HepG2 (cell line): ENCODE measurements at regions not wholly inside any gene's neighbourhood (a gene's known extent, or its start where the extent isn't known, plus 50 kb on each side); places are given as distances from the start of the nearest gene placed in this dataset.

Experiments
- ATAC-seq: fragments of 200-7000 bp; cut with Tn5 transposase; 3 replicates; pipeline ENCODE4 v1.9.1; 2020; ENCODE audit warnings: mild to moderate bottlenecking, moderate library complexity
- BruUV-seq: library from RNA; stranded (reverse); fragments of 400-500 nt; replicated peaks from 2 replicates; lab custom pipeline; 2021; lab: Mats Ljungman, UMichigan
- CTCF ChIA-PET: fragments of 300-600 bp; formaldehyde crosslinking; extraction: SDS; loops from one replicate; lab custom pipeline; 2021; ENCODE audit warnings: low total read pairs, inconsistent platforms, low intra/inter-chr PET ratio; lab: Yijun Ruan, JAX
- POLR2A ChIA-PET: fragments of 350-600 bp; sonication (Branson Sonifier 250); formaldehyde crosslinking; loops from one replicate; lab custom pipeline; 2020; ENCODE audit warnings: antibody characterized with exemption, inconsistent platforms; lab: Yijun Ruan, JAX
- DNase-seq: peaks from one replicate; pipeline ENCODE4 v3.0.0-alpha.2; 2015; ENCODE audit warnings: low spot score
- FAIRE-seq: peaks from 3 replicates; lab custom pipeline; 2011; peaks lifted over from hg19 to GRCh38; lab: Jason Lieb, UNC
- H2AFZ ChIP-seq: one replicate; pipeline ENCODE4 v1.6.1; 2011; ENCODE audit warnings: low read length, inconsistent platforms
- H3K27ac ChIP-seq: fragments of 300-600 bp; 3 replicates; pipeline ENCODE4 v1.8.0; 2011; ENCODE audit warnings: mixed run types, mild to moderate bottlenecking, mixed read lengths, low read length, inconsistent platforms; ENCODE audit not compliant: insufficient read depth; ENCODE audit errors: extremely low read length
- H3K27me3 ChIP-seq, 2 experiments: fragments of 200-600 bp in 1 of 2; 2 replicates in 1 of 2; 3 replicates in 1 of 2; pipeline versions ENCODE4 v1.6.0 to v1.8.0; 2011; ENCODE audit warnings: low read length in 2 of 2, mild to moderate bottlenecking in 2 of 2, moderate library complexity in 2 of 2, inconsistent platforms in 1 of 2; ENCODE audit not compliant: insufficient read depth in 2 of 2, control insufficient read depth in 1 of 2
- H3K36me3 ChIP-seq, 2 experiments: fragments of 200-600 bp in 1 of 2; replicated peaks in 1 of 2; 2 replicates in 1 of 2; 3 replicates in 1 of 2; pipeline versions ENCODE4 v1.5.1 to v1.8.0; 2011; ENCODE audit warnings: low read length in 2 of 2, inconsistent platforms in 1 of 2; ENCODE audit not compliant: insufficient read depth in 2 of 2, control insufficient read depth in 1 of 2
- H3K4me1 ChIP-seq: 2 replicates; pipeline ENCODE4 v1.5.1; 2012; ENCODE audit warnings: low read length, inconsistent platforms; ENCODE audit not compliant: insufficient read depth
- H3K4me2 ChIP-seq: 2 replicates; pipeline ENCODE4 v1.6.0; 2011; ENCODE audit warnings: low read depth, low read length, inconsistent platforms
- H3K4me3 ChIP-seq, 3 experiments: fragments of 200-600 bp in 1 of 3; sonication (generic), shearing (Covaris generic) in 1 of 3; replicated peaks in 1 of 3; 2 replicates each; pipeline ENCODE4 v1.5.1; 2011 to 2016; ENCODE audit warnings: low read length in 3 of 3, inconsistent platforms in 2 of 3, low read depth in 2 of 3, mild to moderate bottlenecking in 2 of 3, control low read depth in 1 of 3, mixed read lengths in 1 of 3; ENCODE audit not compliant: insufficient read depth in 1 of 3
- H3K79me2 ChIP-seq: one replicate; pipeline ENCODE4 v1.6.1; 2011; ENCODE audit warnings: low read length, inconsistent platforms; ENCODE audit not compliant: insufficient read depth
- H3K9ac ChIP-seq: 2 replicates; pipeline ENCODE4 v1.6.0; 2011; ENCODE audit warnings: mild to moderate bottlenecking, low read depth, low read length, inconsistent platforms; ENCODE audit not compliant: insufficient read depth
- H3K9me3 ChIP-seq: 2 replicates; pipeline ENCODE4 v1.5.1; 2012; ENCODE audit warnings: mild to moderate bottlenecking, low read length
- H4K20me1 ChIP-seq: 2 replicates; pipeline ENCODE4 v1.6.0; 2011; ENCODE audit warnings: inconsistent platforms, mild to moderate bottlenecking, low read length, moderate library complexity; ENCODE audit not compliant: insufficient read depth
- ARID2 ChIP-seq: sonication (generic); formaldehyde crosslinking; IDR thresholded peaks from 2 replicates; pipeline ENCODE4 v1.8.1; 2022; ENCODE audit warnings: mild to moderate bottlenecking, missing genetic modification reagents, borderline replicate concordance
- CBFB ChIP-seq: sonication (generic); formaldehyde crosslinking; IDR thresholded peaks from 2 replicates; pipeline ENCODE4 v1.4.0; 2020; ENCODE audit warnings: missing genetic modification reagents
- CENPX ChIP-seq: sonication (generic); formaldehyde crosslinking; IDR thresholded peaks from 2 replicates; pipeline ENCODE4 v1.9.0; 2021; ENCODE audit warnings: mild to moderate bottlenecking, missing genetic modification reagents, moderate library complexity
- EED ChIP-seq: sonication (generic); formaldehyde crosslinking; IDR thresholded peaks from 2 replicates; pipeline ENCODE4 v1.5.0; 2020; ENCODE audit warnings: mild to moderate bottlenecking, missing genetic modification reagents
- ETV6 ChIP-seq: sonication (generic); formaldehyde crosslinking; conservative IDR thresholded peaks from 2 replicates; pipeline ENCODE4 v1.4.0; 2020; ENCODE audit warnings: missing genetic modification reagents
- FOXJ3 ChIP-seq: sonication (generic); formaldehyde crosslinking; IDR thresholded peaks from 2 replicates; pipeline ENCODE4 v1.4.0; 2020; ENCODE audit warnings: missing genetic modification reagents, mild to moderate bottlenecking, borderline replicate concordance
- PHF8 ChIP-seq: sonication (generic); formaldehyde crosslinking; IDR thresholded peaks from 2 replicates; pipeline ENCODE4 v1.5.0; 2020; ENCODE audit warnings: missing genetic modification reagents
- RNF2 ChIP-seq: fragments of 450-650 bp; conservative IDR thresholded peaks from 2 replicates; pipeline ENCODE4 v1.6.1; 2016; ENCODE audit warnings: low read depth
- ZNF468 ChIP-seq: sonication (generic); formaldehyde crosslinking; IDR thresholded peaks from 2 replicates; pipeline ENCODE4 v1.8.0; 2022; ENCODE audit warnings: mild to moderate bottlenecking, moderate library complexity, missing genetic modification reagents
- ZNF567 ChIP-seq: sonication (generic); formaldehyde crosslinking; IDR thresholded peaks from 2 replicates; pipeline ENCODE4 v1.8.1; 2023; ENCODE audit warnings: mild to moderate bottlenecking, missing genetic modification reagents, borderline replicate concordance
- WGBS: methylation state at CpG from one replicate; pipeline ENCODE4 v1.1.6; 2017; ENCODE audit warnings: low lambda C conversion rate; 5-methylcytosine and 5-hydroxymethylcytosine counted together
- in situ Hi-C: cut with HindIII; loops from 2 replicates; pipeline ENCODE4 v1.10.0; 2017; ENCODE audit warnings: low pct_unique_long_range_greater_than_20kb; ENCODE audit not compliant: extremely low pct_ligation_motif_present
- intact Hi-C: fragments of 100-400 bp; cut with micrococcal nuclease; formaldehyde crosslinking; loops from one replicate; pipeline ENCODE4 v1.10.0; 2022; ENCODE audit not compliant: unreplicated experiment
- TF ChIP-seq, protein P1 (sequence below): sonication (generic); formaldehyde crosslinking; IDR thresholded peaks from 2 replicates; pipeline ENCODE4 v1.4.0; 2020; ENCODE audit warnings: missing genetic modification reagents, mild to moderate bottlenecking, borderline replicate concordance
- TF ChIP-seq, protein P2 (sequence below): sonication (generic); formaldehyde crosslinking; IDR thresholded peaks from 2 replicates; pipeline ENCODE4 v1.4.0; 2020; ENCODE audit warnings: missing genetic modification reagents, borderline replicate concordance
- TF ChIP-seq, protein P3 (sequence below): sonication (generic); formaldehyde crosslinking; IDR thresholded peaks from 2 replicates; pipeline ENCODE4 v1.8.1; 2023; ENCODE audit warnings: mild to moderate bottlenecking, missing genetic modification reagents, borderline replicate concordance
- TF ChIP-seq, protein P4 (sequence below): sonication (generic); formaldehyde crosslinking; IDR thresholded peaks from 2 replicates; pipeline ENCODE4 v1.5.0; 2020; ENCODE audit warnings: missing genetic modification reagents

DNA sequence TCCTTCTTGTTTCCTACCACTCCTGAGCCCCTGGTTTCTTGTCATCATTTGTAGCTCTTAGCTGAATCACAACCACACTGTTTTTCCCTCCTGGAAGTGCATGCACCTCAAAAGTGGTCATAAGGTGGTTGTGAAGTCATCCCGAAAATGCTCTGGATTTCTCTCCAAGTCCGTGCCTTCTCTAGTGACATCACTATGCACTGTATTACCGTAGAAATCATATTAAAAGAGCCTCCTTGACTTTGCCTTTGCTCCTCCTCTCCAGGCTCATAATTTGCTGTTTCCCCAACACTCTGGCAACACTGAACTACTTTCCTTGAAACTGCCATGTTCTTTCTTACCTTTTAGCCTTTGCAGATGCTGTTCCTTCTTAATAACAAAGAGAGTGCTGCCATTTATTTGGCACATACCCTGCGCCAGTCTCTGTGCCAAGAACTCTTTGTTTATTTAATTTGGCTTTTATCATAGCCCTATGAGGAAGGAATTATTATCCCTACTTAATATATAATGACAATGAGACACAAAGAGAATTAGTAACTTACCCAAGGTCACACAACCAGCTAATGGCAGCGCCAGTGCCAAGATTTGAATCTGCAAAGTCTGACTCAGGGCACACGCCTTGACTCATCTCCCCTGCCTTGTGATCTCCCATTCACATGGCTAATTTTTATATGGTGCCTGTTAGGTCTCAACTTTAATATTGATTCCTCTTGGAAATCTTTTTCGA lies 115.4 kb downstream of the KIF4B start:
- Histone ChIP-seq H3K27me3 (peaks cover 0 to 14% of the 10 kb centered on the region in 2 experiments; a peak in 1 of 5 replicates), H2AFZ (no peak overlapping the region), H4K20me1 (no peaks in the 10 kb centered on the region), H3K27ac (no peak overlapping the region), H3K36me3 (no peaks in the 10 kb centered on the region), H3K9me3 (no peaks in the 10 kb centered on the region)
- no peak for DNase-seq
- 11% methylated on average over 7 of the region's 7 CpGs for WGBS
- ATAC-seq = no peak
- TF ChIP-seq PHF8 (CRISPR knock-in tag) = no peak
- TF ChIP-seq, all 625 proteins: peak for 0
- no peak for FAIRE-seq
- no peaks in the 10 kb centered on the region for H3K4me1 ChIP-seq
- no peaks in the 10 kb centered on the region for H3K79me2 ChIP-seq
- ChIA-PET CTCF (no interaction called here), POLR2A (no interaction called here)
- intact Hi-C loops = no loop called here
- no peak overlapping the region for H3K9ac ChIP-seq
- H3K4me3 ChIP-seq = no peak overlapping the region
- in situ Hi-C loops = no loop called here
- no TSS peak for BruUV-seq
- H3K4me2 ChIP-seq = no peak overlapping the region

DNA sequence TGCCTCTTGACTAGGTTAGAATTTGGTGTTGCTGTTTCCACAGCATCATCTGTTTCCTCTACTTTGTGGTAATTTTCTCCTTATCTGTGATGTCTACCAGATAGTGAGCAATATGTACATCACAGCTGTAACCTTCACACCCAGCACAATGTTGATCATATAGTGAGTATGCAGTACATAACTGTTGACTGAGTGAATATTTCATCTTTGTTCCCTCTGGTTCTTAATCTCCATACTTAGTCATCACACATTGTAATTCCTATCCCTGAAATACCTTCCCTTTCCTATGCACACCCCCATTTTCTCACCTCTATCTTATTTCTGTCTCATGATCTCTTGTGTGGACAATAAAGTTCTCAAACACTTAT lies 115.9 kb downstream of the KIF4B start:
- Histone ChIP-seq H3K36me3 (no peaks in the 10 kb centered on the region), H3K27ac (no peak overlapping the region), H3K9me3 (no peaks in the 10 kb centered on the region), H3K9ac (no peak overlapping the region), H3K27me3 (peaks cover 0 to 14% of the 10 kb centered on the region in 2 experiments; a peak in 1 of 5 replicates), H3K4me2 (no peak overlapping the region), H3K4me1 (no peaks in the 10 kb centered on the region), H3K79me2 (no peaks in the 10 kb centered on the region), H2AFZ (no peak overlapping the region), H4K20me1 (no peaks in the 10 kb centered on the region), H3K4me3 (no peak overlapping the region)
- intact Hi-C loops = no loop called here
- in situ Hi-C loops = no loop called here
- ChIA-PET CTCF (no interaction called here), POLR2A (no interaction called here)
- FAIRE-seq (no peak), DNase-seq (no peak), ATAC-seq (no peak)
- BruUV-seq = no TSS peak
- TF ChIP-seq ARID2 (no peak), FOXJ3 (no peak), EED (CRISPR knock-in tag) (no peak), ETV6 (CRISPR knock-in tag) (no peak), ZNF567 (no peak), ZNF468 (CRISPR knock-in tag) (no peak), RNF2 (no peak), CENPX (no peak), CBFB (no peak)
- TF ChIP-seq, protein P1, sequence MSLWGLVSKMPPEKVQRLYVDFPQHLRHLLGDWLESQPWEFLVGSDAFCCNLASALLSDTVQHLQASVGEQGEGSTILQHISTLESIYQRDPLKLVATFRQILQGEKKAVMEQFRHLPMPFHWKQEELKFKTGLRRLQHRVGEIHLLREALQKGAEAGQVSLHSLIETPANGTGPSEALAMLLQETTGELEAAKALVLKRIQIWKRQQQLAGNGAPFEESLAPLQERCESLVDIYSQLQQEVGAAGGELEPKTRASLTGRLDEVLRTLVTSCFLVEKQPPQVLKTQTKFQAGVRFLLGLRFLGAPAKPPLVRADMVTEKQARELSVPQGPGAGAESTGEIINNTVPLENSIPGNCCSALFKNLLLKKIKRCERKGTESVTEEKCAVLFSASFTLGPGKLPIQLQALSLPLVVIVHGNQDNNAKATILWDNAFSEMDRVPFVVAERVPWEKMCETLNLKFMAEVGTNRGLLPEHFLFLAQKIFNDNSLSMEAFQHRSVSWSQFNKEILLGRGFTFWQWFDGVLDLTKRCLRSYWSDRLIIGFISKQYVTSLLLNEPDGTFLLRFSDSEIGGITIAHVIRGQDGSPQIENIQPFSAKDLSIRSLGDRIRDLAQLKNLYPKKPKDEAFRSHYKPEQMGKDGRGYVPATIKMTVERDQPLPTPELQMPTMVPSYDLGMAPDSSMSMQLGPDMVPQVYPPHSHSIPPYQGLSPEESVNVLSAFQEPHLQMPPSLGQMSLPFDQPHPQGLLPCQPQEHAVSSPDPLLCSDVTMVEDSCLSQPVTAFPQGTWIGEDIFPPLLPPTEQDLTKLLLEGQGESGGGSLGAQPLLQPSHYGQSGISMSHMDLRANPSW (CRISPR knock-in tag) = no peak
- TF ChIP-seq, protein P2, sequence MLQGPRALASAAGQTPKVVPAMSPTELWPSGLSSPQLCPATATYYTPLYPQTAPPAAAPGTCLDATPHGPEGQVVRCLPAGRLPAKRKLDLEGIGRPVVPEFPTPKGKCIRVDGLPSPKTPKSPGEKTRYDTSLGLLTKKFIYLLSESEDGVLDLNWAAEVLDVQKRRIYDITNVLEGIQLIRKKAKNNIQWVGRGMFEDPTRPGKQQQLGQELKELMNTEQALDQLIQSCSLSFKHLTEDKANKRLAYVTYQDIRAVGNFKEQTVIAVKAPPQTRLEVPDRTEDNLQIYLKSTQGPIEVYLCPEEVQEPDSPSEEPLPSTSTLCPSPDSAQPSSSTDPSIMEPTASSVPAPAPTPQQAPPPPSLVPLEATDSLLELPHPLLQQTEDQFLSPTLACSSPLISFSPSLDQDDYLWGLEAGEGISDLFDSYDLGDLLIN (CRISPR knock-in tag) = no peak
- TF ChIP-seq, protein P3, sequence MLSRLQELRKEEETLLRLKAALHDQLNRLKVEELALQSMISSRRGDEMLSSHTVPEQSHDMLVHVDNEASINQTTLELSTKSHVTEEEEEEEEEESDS = no peak
- TF ChIP-seq, protein P4, sequence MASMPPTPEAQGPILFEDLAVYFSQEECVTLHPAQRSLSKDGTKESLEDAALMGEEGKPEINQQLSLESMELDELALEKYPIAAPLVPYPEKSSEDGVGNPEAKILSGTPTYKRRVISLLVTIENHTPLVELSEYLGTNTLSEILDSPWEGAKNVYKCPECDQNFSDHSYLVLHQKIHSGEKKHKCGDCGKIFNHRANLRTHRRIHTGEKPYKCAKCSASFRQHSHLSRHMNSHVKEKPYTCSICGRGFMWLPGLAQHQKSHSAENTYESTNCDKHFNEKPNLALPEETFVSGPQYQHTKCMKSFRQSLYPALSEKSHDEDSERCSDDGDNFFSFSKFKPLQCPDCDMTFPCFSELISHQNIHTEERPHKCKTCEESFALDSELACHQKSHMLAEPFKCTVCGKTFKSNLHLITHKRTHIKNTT = no peak
